Adipocyte (in vitro differentiated cells): ENCODE measurements at regions not wholly inside any gene's neighbourhood (a gene's known extent, or its start where the extent isn't known, plus 50 kb on each side); places are given as distances from the start of the nearest gene placed in this dataset.

Source experiments
- DNase-seq: peaks from one replicate; pipeline ENCODE4 v3.0.0-alpha.2; 2015; ENCODE audit warnings: low read depth
- H3K27me3 ChIP-seq: replicated peaks from 2 replicates; pipeline ENCODE4 v1.7.0; 2013; ENCODE audit warnings: mild to moderate bottlenecking, low read length, moderate library complexity; ENCODE audit not compliant: control insufficient read depth, insufficient read depth
- H3K36me3 ChIP-seq: 2 replicates; pipeline ENCODE4 v1.7.0; 2013; ENCODE audit warnings: low read length, mild to moderate bottlenecking, moderate library complexity; ENCODE audit not compliant: control insufficient read depth, insufficient read depth, severe bottlenecking
- H3K4me1 ChIP-seq: 2 replicates; pipeline ENCODE4 v1.7.0; 2013; ENCODE audit warnings: mild to moderate bottlenecking, low read length, moderate library complexity; ENCODE audit not compliant: control insufficient read depth, insufficient read depth
- H3K4me3 ChIP-seq: 2 replicates; pipeline ENCODE4 v1.7.0; 2013; ENCODE audit warnings: mild to moderate bottlenecking, low read length, moderate library complexity
- H3K9ac ChIP-seq: 2 replicates; pipeline ENCODE4 v1.7.0; 2013; ENCODE audit warnings: mild to moderate bottlenecking, low read length, moderate library complexity
- H3K9me3 ChIP-seq: 2 replicates; pipeline ENCODE4 v1.7.0; 2013; ENCODE audit warnings: mild to moderate bottlenecking, low read length, moderate library complexity; ENCODE audit not compliant: control insufficient read depth

- Histone ChIP-seq H3K9ac (no peak overlapping the region), H3K4me1 (no peaks in the 10 kb centered on the region), H3K36me3 (no peaks in the 10 kb centered on the region), H3K4me3 (no peak overlapping the region), H3K9me3 (no peaks in the 10 kb centered on the region), H3K27me3 (no peaks in the 10 kb centered on the region)
- DNase-seq = no peak
Measured at GRCh38 chr4:67120369-67120768, 424.9 kb downstream of the CENPC start.

GRCh38 chr4:67109276-67109675 is 436.0 kb downstream of the CENPC start:
- no peak overlapping the region for H3K9ac ChIP-seq
- DNase-seq = no peak
- H3K9me3 ChIP-seq = no peaks in the 10 kb centered on the region
- H3K4me1 ChIP-seq = no peaks in the 10 kb centered on the region
- no peaks in the 10 kb centered on the region for H3K27me3 ChIP-seq
- H3K4me3 ChIP-seq = no peak overlapping the region
- H3K36me3 ChIP-seq = no peaks in the 10 kb centered on the region

- no peak for DNase-seq
- Histone ChIP-seq H3K9ac (no peak overlapping the region), H3K27me3 (no peaks in the 10 kb centered on the region), H3K36me3 (no peaks in the 10 kb centered on the region), H3K9me3 (no peaks in the 10 kb centered on the region), H3K4me3 (no peak overlapping the region), H3K4me1 (no peaks in the 10 kb centered on the region)
Measured at GRCh38 chr4:67106861-67107460, 438.3 kb downstream of the CENPC start.

- H3K9me3 ChIP-seq = no peaks in the 10 kb centered on the region
- H3K4me3 ChIP-seq = no peak overlapping the region
- no peak overlapping the region for H3K9ac ChIP-seq
- no peaks in the 10 kb centered on the region for H3K27me3 ChIP-seq
- no peaks in the 10 kb centered on the region for H3K36me3 ChIP-seq
- no peaks in the 10 kb centered on the region for H3K4me1 ChIP-seq
- DNase-seq = peak; percentile 7
Measured at GRCh38 chr4:67104145-67104544, 441.2 kb downstream of the CENPC start.

GRCh38 chr4:67103001-67103747 is 442.1 kb downstream of the CENPC start:
- H3K4me1 ChIP-seq = no peaks in the 10 kb centered on the region
- H3K9me3 ChIP-seq = no peaks in the 10 kb centered on the region
- no peak overlapping the region for H3K9ac ChIP-seq
- H3K27me3 ChIP-seq = no peaks in the 10 kb centered on the region
- DNase-seq = no peak
- H3K4me3 ChIP-seq = no peak overlapping the region
- H3K36me3 ChIP-seq = no peaks in the 10 kb centered on the region

- Histone ChIP-seq H3K4me1 (no peaks in the 10 kb centered on the region), H3K9me3 (no peaks in the 10 kb centered on the region), H3K27me3 (no peaks in the 10 kb centered on the region), H3K4me3 (no peak overlapping the region), H3K36me3 (no peaks in the 10 kb centered on the region), H3K9ac (no peak overlapping the region)
- no peak for DNase-seq
Measured at GRCh38 chr4:67101612-67102011, 443.7 kb downstream of the CENPC start.

- DNase-seq = no peak
Measured at GRCh38 chr4:67092351-67092750, 453.0 kb downstream of the CENPC start.

GRCh38 chr4:67091673-67092072 is 453.6 kb downstream of the CENPC start:
- Histone ChIP-seq H3K9ac (no peak overlapping the region), H3K4me3 (no peak overlapping the region), H3K27me3 (no peaks in the 10 kb centered on the region), H3K36me3 (no peaks in the 10 kb centered on the region), H3K9me3 (no peaks in the 10 kb centered on the region), H3K4me1 (no peaks in the 10 kb centered on the region)
- DNase-seq = no peak

More at GRCh38 chr4:67092351-67092750, 453.0 kb downstream of the CENPC start:
- H3K9me3 ChIP-seq = no peaks in the 10 kb centered on the region
- no peaks in the 10 kb centered on the region for H3K27me3 ChIP-seq
- H3K36me3 ChIP-seq = no peaks in the 10 kb centered on the region
- H3K4me3 ChIP-seq = no peak overlapping the region
- no peaks in the 10 kb centered on the region for H3K4me1 ChIP-seq
- H3K9ac ChIP-seq = no peak overlapping the region

GRCh38 chr4:67087897-67088296 is 457.4 kb downstream of the CENPC start:
- Histone ChIP-seq H3K9ac (no peak overlapping the region), H3K27me3 (no peaks in the 10 kb centered on the region), H3K36me3 (no peaks in the 10 kb centered on the region), H3K9me3 (no peaks in the 10 kb centered on the region), H3K4me1 (no peaks in the 10 kb centered on the region), H3K4me3 (no peak overlapping the region)
- peak; percentile 40 for DNase-seq

GRCh38 chr4:67084783-67085182 is 460.5 kb downstream of the CENPC start:
- Histone ChIP-seq H3K36me3 (no peaks in the 10 kb centered on the region), H3K4me3 (no peak overlapping the region), H3K27me3 (no peaks in the 10 kb centered on the region), H3K4me1 (no peaks in the 10 kb centered on the region), H3K9ac (no peak overlapping the region), H3K9me3 (no peaks in the 10 kb centered on the region)
- DNase-seq = no peak

GRCh38 chr4:67083496-67083895 is 461.8 kb downstream of the CENPC start:
- DNase-seq = no peak
- Histone ChIP-seq H3K9ac (no peak overlapping the region), H3K9me3 (no peaks in the 10 kb centered on the region), H3K4me1 (no peaks in the 10 kb centered on the region), H3K27me3 (no peaks in the 10 kb centered on the region), H3K36me3 (no peaks in the 10 kb centered on the region), H3K4me3 (no peak overlapping the region)
